H9 (cell line): ENCODE measurements at regions not wholly inside any gene's neighbourhood (a gene's known extent, or its start where the extent isn't known, plus 50 kb on each side); places are given as distances from the start of the nearest gene placed in this dataset.
"Not testable (repeated sequence)": the region's sequence is repeated elsewhere in the genome, so short reads cannot be mapped to it uniquely, and the experiment has no call there.

Experiments
- DNase-seq: peaks from one replicate; pipeline ENCODE4 v3.0.0-alpha.2; 2017
- H2AFZ ChIP-seq: one replicate; pipeline ENCODE4 v1.6.1; 2013; ENCODE audit warnings: mild to moderate bottlenecking, low read length, control low read depth, moderate library complexity
- H2AK5ac ChIP-seq: 2 replicates; pipeline ENCODE4 v1.6.1; 2013; ENCODE audit warnings: low read length, control low read depth, mixed read lengths; ENCODE audit not compliant: insufficient read length
- H2BK120ac ChIP-seq: one replicate; pipeline ENCODE4 v1.6.1; 2013; ENCODE audit warnings: low read depth, mild to moderate bottlenecking, low read length, control low read depth, inconsistent platforms; ENCODE audit not compliant: poor library complexity, severe bottlenecking
- H2BK12ac ChIP-seq: 2 replicates; pipeline ENCODE4 v1.6.1; 2013; ENCODE audit warnings: low read length, control low read depth, mixed read lengths, low read depth; ENCODE audit not compliant: insufficient read length
- H2BK15ac ChIP-seq: 2 replicates; pipeline ENCODE4 v1.6.1; 2013; ENCODE audit warnings: low read depth, low read length, control low read depth
- H2BK20ac ChIP-seq: one replicate; pipeline ENCODE4 v1.6.1; 2013; ENCODE audit warnings: low read depth, mild to moderate bottlenecking, low read length, control low read depth, inconsistent platforms; ENCODE audit not compliant: poor library complexity, severe bottlenecking
- H2BK5ac ChIP-seq: 2 replicates; pipeline ENCODE4 v1.6.1; 2013; ENCODE audit warnings: low read length, control low read depth, mixed read lengths; ENCODE audit not compliant: insufficient read length
- H3K14ac ChIP-seq: 2 replicates; pipeline ENCODE4 v1.6.1; 2013; ENCODE audit warnings: low read length, control low read depth; ENCODE audit not compliant: insufficient read depth
- H3K18ac ChIP-seq: 2 replicates; pipeline ENCODE4 v1.6.1; 2013; ENCODE audit warnings: low read depth, mild to moderate bottlenecking, mixed read lengths, low read length, control low read depth; ENCODE audit not compliant: insufficient read length
- H3K23ac ChIP-seq: 2 replicates; pipeline ENCODE4 v1.6.1; 2013; ENCODE audit warnings: low read length, control low read depth, mixed read lengths, low read depth; ENCODE audit not compliant: insufficient read length
- H3K23me2 ChIP-seq: 2 replicates; pipeline ENCODE4 v1.6.1; 2013; ENCODE audit warnings: low read depth, mild to moderate bottlenecking, mixed read lengths, low read length, control low read depth; ENCODE audit not compliant: insufficient read length, poor library complexity, severe bottlenecking
- H3K27ac ChIP-seq: 2 replicates; pipeline ENCODE4 v1.5.1; 2013; ENCODE audit warnings: low read length, control low read depth, mixed read lengths, low read depth; ENCODE audit not compliant: insufficient read length
- H3K27me3 ChIP-seq: 2 replicates; pipeline ENCODE4 v1.6.1; 2013; ENCODE audit warnings: low read length, control low read depth, inconsistent platforms; ENCODE audit not compliant: insufficient read depth
- H3K4ac ChIP-seq: 2 replicates; pipeline ENCODE4 v1.6.1; 2013; ENCODE audit warnings: low read depth, mild to moderate bottlenecking, control low read depth, inconsistent platforms, low read length, moderate library complexity
- H3K4me1 ChIP-seq: 2 replicates; pipeline ENCODE4 v1.6.1; 2013; ENCODE audit warnings: low read length, control low read depth, inconsistent platforms; ENCODE audit not compliant: insufficient read depth
- H3K4me2 ChIP-seq: 2 replicates; pipeline ENCODE4 v1.6.1; 2013; ENCODE audit warnings: low read length, control low read depth, mixed read lengths; ENCODE audit not compliant: insufficient read length, insufficient read depth
- H3K56ac ChIP-seq: 2 replicates; pipeline ENCODE4 v1.6.1; 2013; ENCODE audit warnings: low read depth, mild to moderate bottlenecking, mixed read lengths, low read length, control low read depth; ENCODE audit not compliant: insufficient read length
- H3K79me1 ChIP-seq: 2 replicates; pipeline ENCODE4 v1.6.1; 2013; ENCODE audit warnings: low read depth, mild to moderate bottlenecking, moderate library complexity, low read length, control low read depth, inconsistent platforms; ENCODE audit not compliant: insufficient read depth, poor library complexity, severe bottlenecking
- H3K79me2 ChIP-seq: 2 replicates; pipeline ENCODE4 v1.6.1; 2013; ENCODE audit warnings: low read length, control low read depth, inconsistent platforms; ENCODE audit not compliant: insufficient read depth
- H3K9ac ChIP-seq: 2 replicates; pipeline ENCODE4 v1.6.1; 2013; ENCODE audit warnings: low read length, control low read depth, mixed read lengths; ENCODE audit not compliant: insufficient read length; ENCODE audit errors: extremely low read depth
- H3K9me3 ChIP-seq: one replicate; pipeline ENCODE4 v1.6.1; 2013; ENCODE audit warnings: low read depth, low read length, inconsistent platforms; ENCODE audit not compliant: control insufficient read depth
- H3T11ph ChIP-seq: one replicate; pipeline ENCODE4 v1.6.1; 2013; ENCODE audit warnings: mild to moderate bottlenecking, low read length, control low read depth, inconsistent platforms
- H4K20me1 ChIP-seq: one replicate; pipeline ENCODE4 v1.6.1; 2013; ENCODE audit not compliant: control insufficient read depth, insufficient read length, insufficient read depth
- H4K5ac ChIP-seq: 2 replicates; pipeline ENCODE4 v1.6.1; 2013; ENCODE audit warnings: low read depth, mild to moderate bottlenecking, mixed read lengths, low read length, control low read depth; ENCODE audit not compliant: insufficient read length
- H4K8ac ChIP-seq: replicated peaks from 2 replicates; pipeline ENCODE4 v1.6.1; 2013; ENCODE audit warnings: low read length, control low read depth, mixed read lengths, low read depth; ENCODE audit not compliant: insufficient read length
- H4K91ac ChIP-seq: 2 replicates; pipeline ENCODE4 v1.6.1; 2013; ENCODE audit warnings: low read depth, mild to moderate bottlenecking, moderate library complexity, mixed read lengths, low read length, control low read depth; ENCODE audit not compliant: insufficient read length
- H3K27ac Mint-ChIP-seq, 3 experiments: 2 replicates in 2 of 3; 3 replicates in 1 of 3; pipeline ENCODE4 v1.8.0; 2020 to 2021; ENCODE audit warnings: mixed read lengths in 3 of 3, mild to moderate bottlenecking in 1 of 3, moderate library complexity in 1 of 3
- H3K27me3 Mint-ChIP-seq: 2 replicates; pipeline ENCODE4 v1.8.0; 2021; ENCODE audit warnings: low read depth, mild to moderate bottlenecking, moderate library complexity, mixed read lengths
- H3K36me3 Mint-ChIP-seq, 3 experiments: 2 replicates in 2 of 3; 3 replicates in 1 of 3; pipeline ENCODE4 v1.8.0; 2020 to 2021; ENCODE audit warnings: low read depth in 3 of 3, mixed read lengths in 3 of 3; ENCODE audit not compliant: insufficient read depth in 1 of 3
- H3K4me1 Mint-ChIP-seq, 2 experiments: 2 replicates each; pipeline ENCODE4 v1.8.0; 2020; ENCODE audit warnings: mixed read lengths in 2 of 2
- H3K4me3 Mint-ChIP-seq, 2 experiments: 2 replicates in 1 of 2; 3 replicates in 1 of 2; pipeline ENCODE4 v1.8.0; 2020 to 2021; ENCODE audit warnings: mild to moderate bottlenecking in 2 of 2, mixed read lengths in 2 of 2, moderate library complexity in 1 of 2
- H3K9me3 Mint-ChIP-seq, 2 experiments: 2 replicates in 1 of 2; 3 replicates in 1 of 2; pipeline ENCODE4 v1.8.0; 2020; ENCODE audit warnings: mild to moderate bottlenecking in 2 of 2, mixed read lengths in 2 of 2, moderate library complexity in 1 of 2
- CTCF ChIP-seq: fragments of 200-600 bp; sonication (generic); conservative IDR thresholded peaks from 3 replicates; pipeline ENCODE4 v1.8.0; 2021; ENCODE audit warnings: antibody characterized with exemption, mild to moderate bottlenecking
- WGBS: extraction: QIAGEN DNeasy Blood & Tissue Kit; methylation state at CpG from one replicate; pipeline ENCODE4 v1.1.7; 2013; ENCODE audit warnings: missing lambda C conversion rate, low lambda C conversion rate, mixed read lengths; ENCODE audit not compliant: insufficient read length; ENCODE audit errors: extremely low coverage; 5-methylcytosine and 5-hydroxymethylcytosine counted together

GRCh38 chr15:96978937-96979473, 648.5 kb downstream of the NR2F2 start:
- H3K9ac ChIP-seq = no peak overlapping the region
- no peak overlapping the region for H4K5ac ChIP-seq
- no peak overlapping the region for H3K23ac ChIP-seq
- H3K56ac ChIP-seq = no peak overlapping the region
- no peak overlapping the region for H2AK5ac ChIP-seq
- no peak overlapping the region for H3K18ac ChIP-seq
- no peak overlapping the region for H4K91ac ChIP-seq
- Mint-ChIP-seq H3K4me1 (peaks cover 8 to 11% of the 10 kb centered on the region in 2 experiments; a peak in 2 of 4 replicates), H3K36me3 (no peaks in the 10 kb centered on the region), H3K4me3 (no peak overlapping the region), H3K27me3 (peaks cover 14% of the 10 kb centered on the region), H3K9me3 (no peaks in the 10 kb centered on the region), H3K27ac (no peak overlapping the region; a peak in 1 of 7 replicates)
- H3T11ph ChIP-seq = no peak overlapping the region
- H3K4me2 ChIP-seq = no peak overlapping the region
- H2BK12ac ChIP-seq = no peak overlapping the region
- H3K27me3 ChIP-seq = no peaks in the 10 kb centered on the region
- no CpG with 5 or more reads among the region's 5 CpGs for WGBS
- no peak for TF ChIP-seq CTCF
- H3K4me1 ChIP-seq = peaks cover 3% of the 10 kb centered on the region; the same call in 1 of the 2 replicates
- no peaks in the 10 kb centered on the region for H4K20me1 ChIP-seq
- H3K4ac ChIP-seq = no peak overlapping the region
- no peak overlapping the region for H3K27ac ChIP-seq
- no peak overlapping the region for H2BK15ac ChIP-seq
- H2BK5ac ChIP-seq = no peak overlapping the region
- H2BK120ac ChIP-seq = no peak overlapping the region
- no peak overlapping the region for H4K8ac ChIP-seq
- H2AFZ ChIP-seq = no peak overlapping the region
- H3K23me2 ChIP-seq = no peaks in the 10 kb centered on the region
- DNase-seq = no peak
- H3K79me1 ChIP-seq = no peaks in the 10 kb centered on the region
- H3K79me2 ChIP-seq = no peaks in the 10 kb centered on the region
- H2BK20ac ChIP-seq = no peak overlapping the region
- no peak overlapping the region for H3K14ac ChIP-seq
- H3K9me3 ChIP-seq = no peaks in the 10 kb centered on the region

DNA sequence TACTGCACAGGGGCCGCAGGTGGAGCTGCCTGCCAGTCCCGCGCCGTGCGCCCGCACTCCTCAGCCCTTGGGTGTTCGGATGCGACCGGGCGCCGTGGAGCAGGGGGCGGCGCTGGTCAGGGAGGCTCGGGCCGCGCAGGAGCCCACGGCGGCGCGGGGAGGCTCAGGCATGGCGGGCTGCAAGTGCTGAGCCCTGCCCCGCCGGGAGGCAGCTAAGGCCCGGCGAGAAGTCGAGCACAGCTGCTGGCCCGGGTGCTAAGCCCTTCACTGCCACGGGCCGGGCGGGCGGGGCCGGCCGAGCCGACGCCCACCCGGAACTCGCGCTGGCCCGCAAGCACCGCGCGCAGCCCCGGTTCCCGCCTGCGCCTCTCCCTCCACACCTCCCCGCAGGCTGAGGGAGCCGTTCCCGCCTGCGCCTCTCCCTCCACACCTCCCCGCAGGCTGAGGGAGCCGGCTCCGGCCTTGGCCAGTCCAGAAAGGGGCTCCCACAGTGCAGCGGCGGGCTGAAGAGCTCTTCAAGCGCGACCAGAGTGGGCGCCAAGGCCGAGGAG, 653.7 kb downstream of the NR2F2 start:
- Mint-ChIP-seq H3K9me3 (peaks cover 21 to 24% of the 10 kb centered on the region in 2 experiments), H3K27me3 (peaks cover 35% of the 10 kb centered on the region), H3K4me3 (peak overlapping the region in 1 of 2 experiments; percentile 57; a peak in 2 of 5 replicates)
- not testable (repeated sequence) for H3K18ac ChIP-seq, H3K79me1 ChIP-seq, H3K9me3 ChIP-seq, H3K4ac ChIP-seq, H3K9ac ChIP-seq, H3K79me2 ChIP-seq, H3K4me1 ChIP-seq, H3K23ac ChIP-seq, H2AK5ac ChIP-seq, H3K4me2 ChIP-seq, H2BK5ac ChIP-seq, H4K5ac ChIP-seq, H3K23me2 ChIP-seq, H3T11ph ChIP-seq, H2BK120ac ChIP-seq, H3K4me1 Mint-ChIP-seq, H3K27me3 ChIP-seq, H2BK12ac ChIP-seq, H3K56ac ChIP-seq, H3K27ac ChIP-seq, H2BK20ac ChIP-seq, H2BK15ac ChIP-seq, H3K27ac Mint-ChIP-seq, H4K8ac ChIP-seq, H4K91ac ChIP-seq, H4K20me1 ChIP-seq, H2AFZ ChIP-seq, H3K36me3 Mint-ChIP-seq
- H3K14ac ChIP-seq = peak overlapping the region; percentile 17; the same call in 1 of the 2 replicates
- no CpG with 5 or more reads among the region's 58 CpGs for WGBS
- DNase-seq = peak; percentile 56
